Epithelial cell of proximal tubule (primary cell): ENCODE measurements at regions not wholly inside any gene's neighbourhood (a gene's known extent, or its start where the extent isn't known, plus 50 kb on each side); places are given as distances from the start of the nearest gene placed in this dataset.

ENCODE experiments used
- DNase-seq: peaks from one replicate; pipeline ENCODE4 v3.0.0-alpha.2; 2011; ENCODE audit warnings: low read depth
- H3K4me3 ChIP-seq: 2 replicates; pipeline ENCODE4 v1.5.1; 2011; ENCODE audit warnings: low read depth, mild to moderate bottlenecking, low read length
- CTCF ChIP-seq: conservative IDR thresholded peaks from 2 replicates; pipeline ENCODE4 v1.5.1; 2012; ENCODE audit warnings: low read depth, mild to moderate bottlenecking, low read length

GRCh38 chr11:116537121-116537520, 235.7 kb downstream of the BUD13 start:
- no peak overlapping the region for H3K4me3 ChIP-seq
- no peak for TF ChIP-seq CTCF
- DNase-seq: no peak

- TF ChIP-seq CTCF: no peak
- no peak for DNase-seq
- no peak overlapping the region for H3K4me3 ChIP-seq
Measured at GRCh38 chr11:116536416-116536815, 236.4 kb downstream of the BUD13 start.

GRCh38 chr11:116535994-116536393, 236.8 kb downstream of the BUD13 start:
- DNase-seq: no peak
- no peak for TF ChIP-seq CTCF
- no peak overlapping the region for H3K4me3 ChIP-seq

- no peak for TF ChIP-seq CTCF
- H3K4me3 ChIP-seq: no peak overlapping the region
- no peak for DNase-seq
Measured at GRCh38 chr11:116535120-116535519, 237.7 kb downstream of the BUD13 start.

- H3K4me3 ChIP-seq: no peak overlapping the region
- TF ChIP-seq CTCF: no peak
- DNase-seq: no peak
Measured at GRCh38 chr11:116534270-116534975, 238.4 kb downstream of the BUD13 start.

GRCh38 chr11:116533186-116533825, 239.5 kb downstream of the BUD13 start:
- no peak overlapping the region for H3K4me3 ChIP-seq
- no peak for DNase-seq

More at GRCh38 chr11:116533186-116533825, 239.5 kb downstream of the BUD13 start:
- TF ChIP-seq CTCF: no peak
